ENCODE measurements at regions not wholly inside any gene's neighbourhood (a gene's known extent, or its start where the extent isn't known, plus 50 kb on each side); places are given as distances from the start of the nearest gene placed in this dataset.
A peak's percentile ranks its signal among the peaks of the same experiment; 100 is the strongest.

GRCh38 chr4:159758061-159758460 lies 655.2 kb downstream of the RAPGEF2 start:
- H3K9me3 ChIP-seq = no peaks in the 10 kb centered on the region
- no peaks in the 10 kb centered on the region for H3K27me3 ChIP-seq
- DNase-seq = no peak
- no peaks in the 10 kb centered on the region for H3K4me1 ChIP-seq
- WGBS, 2 donors (ENCODE audit: low coverage in 1 of 2) = 34 to 63% methylated on average over 1 of the region's 1 CpG
- H3K4me3 ChIP-seq = no peak overlapping the region
- in situ Hi-C loops (cut with MboI; ENCODE audit: low pct_ligation_motif_present in 1 of 4, low pct_unique_long_range_greater_than_20kb in 1 of 4, low sequenced_read_pairs in 3 of 4) = no loop called here
- no peaks in the 10 kb centered on the region for H3K36me3 ChIP-seq
- no peak overlapping the region for H3K27ac ChIP-seq
- TF ChIP-seq POLR2AphosphoS5 (IDR thresholded peaks at IDR 0.05) (no peak), CTCF (IDR thresholded peaks at IDR 0.05) (no peak), POLR2A (IDR thresholded peaks at IDR 0.05) (no peak), EP300 (IDR thresholded peaks at IDR 0.05; ENCODE audit: low read depth) (no peak)
- intact Hi-C loops (cut with DNase I; ENCODE audit: low total_unique reads) = no loop called here

- Histone ChIP-seq H3K27ac (no peak overlapping the region), H3K27me3 (no peaks in the 10 kb centered on the region), H3K36me3 (no peaks in the 10 kb centered on the region), H3K4me1 (no peaks in the 10 kb centered on the region), H3K9me3 (no peaks in the 10 kb centered on the region), H3K4me3 (no peak overlapping the region)
- in situ Hi-C loops (cut with MboI; ENCODE audit: low pct_ligation_motif_present in 1 of 4, low pct_unique_long_range_greater_than_20kb in 1 of 4, low sequenced_read_pairs in 3 of 4) = no loop called here
- 86 to 100% methylated on average over 1 of the region's 1 CpG for whole genome bisulfite sequencing, 2 donors (ENCODE audit: low coverage in 1 of 2)
- TF ChIP-seq EP300 (IDR thresholded peaks at IDR 0.05; ENCODE audit: low read depth) = no peak
- no peak for TF ChIP-seq CTCF (IDR thresholded peaks at IDR 0.05)
- no peak for TF ChIP-seq POLR2AphosphoS5 (IDR thresholded peaks at IDR 0.05)
- TF ChIP-seq POLR2A (IDR thresholded peaks at IDR 0.05) = no peak
- DNase-seq = no peak
- intact Hi-C loops (cut with DNase I; ENCODE audit: low total_unique reads) = no loop called here
These were observed 659.8 kb downstream of the RAPGEF2 start for GRCh38 chr4:159762672-159763071.

GRCh38 chr4:159764343-159764952 lies 661.6 kb downstream of the RAPGEF2 start:
- no peaks in the 10 kb centered on the region for H3K27me3 ChIP-seq
- in situ Hi-C loops (cut with MboI; ENCODE audit: low pct_ligation_motif_present in 1 of 4, low pct_unique_long_range_greater_than_20kb in 1 of 4, low sequenced_read_pairs in 3 of 4) = no loop called here
- H3K4me3 ChIP-seq = no peak overlapping the region
- no peak overlapping the region for H3K27ac ChIP-seq
- no peaks in the 10 kb centered on the region for H3K4me1 ChIP-seq
- H3K9me3 ChIP-seq = no peaks in the 10 kb centered on the region
- TF ChIP-seq CTCF (IDR thresholded peaks at IDR 0.05) (peak; percentile 31 to 55 (median 51)), POLR2AphosphoS5 (IDR thresholded peaks at IDR 0.05) (no peak)
- 21 to 31% methylated on average over 5 of the region's 5 CpGs for WGBS, 2 donors (ENCODE audit: low coverage in 1 of 2)
- no peaks in the 10 kb centered on the region for H3K36me3 ChIP-seq
- intact Hi-C loops (cut with DNase I; ENCODE audit: low total_unique reads) = no loop called here
- no peak for DNase-seq

GRCh38 chr4:159765382-159765781 lies 662.5 kb downstream of the RAPGEF2 start:
- WGBS, 2 donors (ENCODE audit: low coverage in 1 of 2) = 86 to 100% methylated on average over 1 of the region's 1 CpG
- no peaks in the 10 kb centered on the region for H3K9me3 ChIP-seq
- no peak overlapping the region for H3K27ac ChIP-seq
- H3K36me3 ChIP-seq = no peaks in the 10 kb centered on the region
- no peaks in the 10 kb centered on the region for H3K27me3 ChIP-seq
- intact Hi-C loops (cut with DNase I; ENCODE audit: low total_unique reads) = no loop called here
- no peaks in the 10 kb centered on the region for H3K4me1 ChIP-seq
- TF ChIP-seq EP300 (IDR thresholded peaks at IDR 0.05; ENCODE audit: low read depth) (no peak), POLR2AphosphoS5 (IDR thresholded peaks at IDR 0.05) (no peak), CTCF (IDR thresholded peaks at IDR 0.05) (no peak), POLR2A (IDR thresholded peaks at IDR 0.05) (no peak)
- in situ Hi-C loops (cut with MboI; ENCODE audit: low pct_ligation_motif_present in 1 of 4, low pct_unique_long_range_greater_than_20kb in 1 of 4, low sequenced_read_pairs in 3 of 4) = no loop called here
- no peak for DNase-seq
- no peak overlapping the region for H3K4me3 ChIP-seq
